ENCODE measurements at regions not wholly inside any gene's neighbourhood (a gene's known extent, or its start where the extent isn't known, plus 50 kb on each side); places are given as distances from the start of the nearest gene placed in this dataset.

DNA sequence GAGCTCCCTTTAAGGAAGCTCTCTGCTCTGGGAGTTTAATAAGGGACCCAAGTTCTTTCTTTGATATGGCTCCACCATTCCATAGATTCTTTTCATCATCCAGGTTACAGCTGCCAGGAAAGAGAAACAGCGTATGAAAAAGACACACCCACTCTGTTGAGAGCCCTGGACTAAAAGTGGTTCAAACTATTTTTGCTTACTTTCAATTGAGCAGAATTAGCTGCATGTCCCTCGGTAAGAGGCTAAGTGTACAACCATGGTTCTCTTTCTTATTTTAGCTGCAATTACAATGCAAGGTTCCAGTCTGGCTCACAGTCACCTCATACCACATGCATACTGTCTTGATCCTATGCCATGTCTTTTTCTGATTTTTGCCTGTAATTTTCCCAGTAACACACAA is 1288.3 kb downstream of the NSUN3 start:
- DNase-seq (ENCODE audit: low read depth) = no peak

DNA sequence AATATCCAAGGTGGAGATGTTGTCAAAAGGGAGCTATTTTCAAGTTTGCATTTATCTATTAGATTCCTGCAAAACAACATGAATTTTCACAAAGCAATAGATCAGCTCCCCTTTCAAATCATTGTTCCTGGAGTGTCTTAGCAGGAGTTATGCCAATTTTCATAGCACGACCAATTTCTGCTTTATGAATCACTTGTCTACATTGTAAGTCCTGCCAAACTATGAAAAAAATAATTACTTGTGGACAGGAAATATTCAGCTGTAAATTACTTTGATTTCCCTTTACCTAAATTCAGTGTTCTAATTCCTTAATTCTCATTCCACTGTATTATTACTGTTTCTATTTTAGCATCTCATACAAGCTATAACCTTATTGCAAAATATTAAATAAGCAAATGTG is 1289.6 kb downstream of the NSUN3 start:
- no peak for DNase-seq (ENCODE audit: low read depth)

DNA sequence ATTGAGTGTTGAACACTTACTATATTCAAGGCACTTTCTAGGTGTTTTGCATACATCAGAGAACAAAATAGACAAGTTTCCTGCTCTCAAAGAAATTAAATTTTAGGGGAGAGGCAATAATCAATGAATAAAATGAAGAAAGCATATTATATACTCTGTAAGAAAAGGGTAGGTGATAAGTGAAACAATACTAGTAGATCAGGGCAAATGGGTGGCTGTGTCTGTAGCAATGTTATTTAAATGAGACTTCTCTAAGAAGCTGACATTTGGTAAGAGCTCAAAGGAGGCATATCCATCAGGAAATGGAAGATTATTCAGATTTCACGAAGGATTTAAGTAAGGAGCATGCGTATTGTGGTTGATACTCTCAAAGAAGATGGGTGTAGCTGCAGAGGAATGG is 1291.6 kb downstream of the NSUN3 start:
- no peak for DNase-seq (ENCODE audit: low read depth)

DNA sequence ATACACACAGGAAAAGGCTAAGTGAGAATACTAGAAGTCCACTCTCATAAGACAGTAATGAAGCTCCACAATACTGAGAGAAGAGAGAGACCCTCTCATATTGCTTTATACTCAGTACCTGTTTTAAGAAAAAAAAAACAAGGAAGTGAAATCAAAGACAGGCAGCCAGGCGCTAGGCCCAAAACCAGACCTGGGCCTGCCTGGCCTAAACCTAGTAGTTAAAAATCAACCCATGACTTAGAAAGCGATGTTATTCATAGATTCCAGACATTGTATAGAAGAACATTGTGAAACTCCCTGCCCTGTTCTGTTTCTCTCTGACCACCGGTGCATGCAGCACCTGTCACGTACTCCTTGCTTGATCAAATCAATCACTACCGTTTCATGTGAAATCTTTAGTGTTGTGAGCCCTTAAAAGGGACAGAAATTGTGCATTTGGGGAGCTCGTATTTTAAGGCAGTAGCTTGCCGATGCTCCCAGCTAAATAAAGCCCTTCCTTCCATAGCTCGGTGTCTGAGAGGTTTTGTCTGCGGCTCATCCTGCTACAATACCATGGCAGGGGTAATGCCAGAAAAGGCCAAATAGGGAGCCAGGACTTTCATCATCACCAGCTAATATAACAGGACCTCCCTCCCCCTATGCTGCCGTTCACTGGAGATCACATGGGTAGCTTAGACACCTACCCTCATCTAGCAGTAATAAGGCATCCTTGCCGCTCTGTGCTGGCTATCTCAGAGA is 1294.1 kb downstream of the NSUN3 start:
- DNase-seq (ENCODE audit: low read depth) = no peak

DNA sequence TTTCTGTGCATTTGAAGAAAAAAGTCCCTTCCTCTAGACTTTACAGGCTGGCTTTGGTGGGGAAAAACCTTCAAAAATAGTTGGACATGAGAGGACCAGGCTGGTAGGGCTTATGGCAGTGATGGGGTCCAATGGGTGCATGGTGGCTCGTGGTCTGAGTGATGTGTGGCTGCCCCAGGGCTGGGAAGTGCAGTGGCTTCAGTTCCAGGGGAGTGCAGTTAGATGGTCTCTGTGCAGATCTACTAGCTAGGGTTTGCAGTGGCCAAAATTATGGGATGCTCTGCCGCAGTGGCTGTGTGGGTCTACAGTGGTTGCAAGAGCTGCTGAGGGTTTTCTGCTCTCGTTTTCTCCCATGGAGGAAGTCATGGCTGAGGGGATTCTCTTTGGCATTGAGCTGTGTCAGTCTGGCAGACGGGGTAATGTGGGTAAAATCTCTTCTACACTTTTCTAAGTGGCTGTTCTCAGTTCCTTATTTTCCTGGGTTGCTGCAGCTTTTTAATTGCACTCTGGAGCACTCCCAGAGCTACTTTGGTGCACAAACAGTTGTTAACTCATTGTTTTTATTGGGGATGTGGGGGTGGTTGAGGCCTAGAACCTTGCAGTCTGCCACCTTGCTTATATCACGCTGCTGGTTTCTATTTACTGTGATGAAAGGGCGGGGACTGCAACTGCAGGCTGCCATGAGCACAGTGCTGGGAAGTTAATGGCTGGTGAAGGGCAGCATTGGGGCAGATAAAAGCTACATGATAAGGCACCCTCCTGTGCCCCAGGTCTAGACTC is 1324.6 kb downstream of the NSUN3 start:
- DNase-seq (ENCODE audit: low read depth) = no peak

DNA sequence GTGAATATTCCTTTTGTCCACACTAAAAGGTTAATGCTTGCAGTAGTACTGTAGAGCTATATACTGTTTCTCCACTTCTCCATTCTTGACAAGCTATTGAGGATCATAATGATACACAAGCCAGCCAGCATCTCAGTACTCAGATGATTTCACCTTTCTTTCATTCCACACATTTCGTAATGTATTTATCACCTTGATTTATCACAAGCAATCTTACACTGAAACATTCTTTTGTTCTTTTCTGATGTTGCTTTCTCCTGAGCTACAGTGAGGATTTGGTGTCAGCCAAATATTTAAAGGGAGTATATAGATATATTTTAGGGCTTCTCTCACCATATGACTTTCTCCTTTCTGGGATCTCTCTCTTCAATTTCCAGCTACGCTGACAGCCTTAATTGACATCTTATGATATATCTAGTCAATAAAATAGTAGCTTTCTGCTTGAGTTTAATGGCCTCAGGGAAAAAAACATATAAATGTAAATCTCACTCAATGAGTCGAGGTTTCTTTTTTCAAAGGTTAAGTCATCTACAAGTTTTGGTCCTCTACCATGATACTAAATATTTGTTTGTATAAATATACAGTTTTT is 1327.0 kb downstream of the NSUN3 start:
- no peak for DNase-seq (ENCODE audit: low read depth)

DNA sequence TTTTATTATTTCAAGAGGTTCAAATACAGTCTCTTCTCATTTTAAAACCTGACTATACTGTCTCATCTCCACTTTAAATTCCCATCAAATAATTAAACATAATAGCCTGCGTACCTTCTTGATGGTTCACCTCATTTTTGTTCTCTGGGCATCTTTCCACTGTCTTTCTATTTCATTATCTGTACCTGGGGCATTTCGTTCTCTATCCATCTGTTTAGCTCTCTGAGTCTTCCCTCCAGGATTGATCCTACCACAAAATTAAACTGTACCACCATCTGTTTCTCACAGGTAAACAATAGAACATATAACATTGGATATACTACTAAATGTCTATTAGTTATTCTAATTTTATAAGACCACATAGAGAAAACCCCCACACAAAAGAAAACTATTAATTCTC is 1331.4 kb downstream of the NSUN3 start:
- no peak for DNase-seq (ENCODE audit: low read depth)

DNA sequence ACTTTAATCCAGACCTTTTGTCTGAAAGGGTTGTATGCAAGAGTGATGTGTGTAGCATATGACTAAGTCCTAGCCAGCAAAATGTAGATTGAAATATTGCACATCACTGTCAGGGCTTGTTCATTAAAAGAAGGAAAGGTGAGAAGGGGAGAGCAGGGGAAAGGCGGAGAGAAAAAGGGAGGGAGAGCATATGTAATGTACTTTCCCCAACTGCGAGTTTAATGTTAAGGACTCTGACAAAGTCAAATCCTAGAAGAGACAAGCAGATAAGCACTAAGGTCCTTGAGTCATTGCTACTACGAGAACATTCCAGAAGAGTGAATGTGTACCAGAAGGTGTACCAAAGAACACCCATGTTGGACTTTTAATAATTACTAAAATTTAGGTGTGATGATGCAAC is 1336.7 kb downstream of the NSUN3 start:
- no peak for DNase-seq (ENCODE audit: low read depth)

DNA sequence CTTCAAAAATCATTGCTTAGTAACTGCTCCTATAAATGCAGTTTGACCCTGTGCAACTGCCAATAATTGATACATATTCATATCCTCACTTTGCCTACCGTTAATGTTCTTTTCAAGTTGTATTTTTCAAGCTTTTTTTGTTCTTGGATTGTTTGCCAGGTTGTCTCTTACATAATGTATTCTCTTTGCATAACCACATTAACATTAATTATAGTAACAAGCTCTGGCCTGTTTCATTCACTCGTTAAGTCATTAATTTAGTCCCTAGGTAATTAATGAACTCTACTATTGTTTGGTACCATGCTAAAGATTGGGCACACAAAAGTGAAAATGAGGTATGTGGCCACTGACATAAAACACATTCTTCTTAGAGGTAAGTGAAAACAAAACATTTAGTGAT is 1338.8 kb downstream of the NSUN3 start:
- DNase-seq (ENCODE audit: low read depth) = no peak

DNA sequence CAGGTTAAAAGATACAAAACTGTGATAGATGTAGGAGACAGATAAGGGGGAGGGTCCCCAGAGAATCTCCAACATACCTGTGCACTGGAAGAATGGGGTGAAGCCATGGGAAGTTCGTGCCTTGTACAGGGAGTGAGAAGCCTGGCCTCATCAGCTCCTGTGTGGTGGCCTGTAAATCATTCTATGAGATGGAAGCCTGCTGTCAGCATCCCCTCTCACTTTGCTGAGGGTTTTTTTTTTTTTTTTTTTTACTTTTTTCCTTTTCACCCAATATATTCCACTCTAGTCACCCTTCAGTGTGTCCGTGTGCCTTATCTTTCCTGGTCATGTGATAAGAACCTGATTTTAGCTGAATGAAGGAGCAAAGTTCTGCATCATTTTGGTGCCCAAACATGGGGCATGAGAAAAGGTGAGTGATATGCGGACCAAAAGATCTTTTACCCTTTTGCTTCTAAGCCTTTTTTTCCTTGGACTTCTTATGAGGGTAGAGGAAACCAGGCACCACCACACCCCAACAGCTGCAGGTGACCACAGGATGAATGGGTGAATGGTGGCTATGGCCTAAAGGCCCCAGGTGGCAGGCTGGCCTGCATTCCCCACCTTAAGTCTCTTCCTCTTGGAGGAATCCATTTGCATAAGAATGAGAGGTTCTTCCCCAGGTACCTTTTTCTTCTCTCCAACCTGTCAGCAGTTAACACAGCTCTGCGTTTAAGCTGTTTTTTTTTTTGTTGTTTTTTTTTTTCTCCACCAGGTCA is 1345.0 kb downstream of the NSUN3 start:
- no peak for DNase-seq (ENCODE audit: low read depth)

DNA sequence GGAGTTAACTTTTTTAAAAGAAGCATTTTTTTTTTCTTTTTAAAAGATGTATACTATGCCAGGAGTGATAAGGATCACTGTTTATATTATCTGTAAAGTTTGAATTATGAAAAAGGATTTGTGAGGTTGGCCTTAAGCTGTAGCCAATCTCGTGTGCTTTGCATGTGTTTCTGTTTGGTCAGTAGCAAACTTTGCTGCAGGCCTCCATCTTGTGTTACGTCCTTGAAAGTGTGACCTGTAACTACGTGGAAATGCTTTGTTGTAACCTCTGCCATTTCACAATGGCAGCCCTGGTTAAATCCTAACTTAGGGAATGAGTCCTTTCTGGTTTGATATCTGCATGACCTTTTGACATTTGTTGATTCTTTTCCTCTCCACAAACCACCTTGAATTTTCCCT is 1345.6 kb downstream of the NSUN3 start:
- no peak for DNase-seq (ENCODE audit: low read depth)

DNA sequence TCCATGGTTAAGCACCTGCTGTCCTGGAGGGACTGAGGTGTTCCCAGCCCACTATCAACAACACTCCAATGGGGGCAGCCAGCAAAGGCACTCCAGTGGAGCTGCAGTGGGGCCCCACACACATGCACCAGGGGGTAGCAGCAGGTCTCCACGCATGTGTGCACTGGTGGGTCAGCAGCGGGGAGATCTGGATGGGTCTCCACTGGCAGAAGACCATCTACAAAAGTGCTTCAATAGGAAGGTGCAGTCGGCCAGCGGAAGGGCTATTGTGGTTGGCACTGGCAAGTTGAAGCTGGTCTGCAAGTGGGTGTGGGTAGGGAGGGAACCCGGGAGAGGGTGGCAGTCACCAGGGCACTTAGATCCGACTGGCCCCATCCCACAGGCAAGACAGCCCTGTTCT is 1355.4 kb downstream of the NSUN3 start:
- DNase-seq (ENCODE audit: low read depth) = no peak

DNA sequence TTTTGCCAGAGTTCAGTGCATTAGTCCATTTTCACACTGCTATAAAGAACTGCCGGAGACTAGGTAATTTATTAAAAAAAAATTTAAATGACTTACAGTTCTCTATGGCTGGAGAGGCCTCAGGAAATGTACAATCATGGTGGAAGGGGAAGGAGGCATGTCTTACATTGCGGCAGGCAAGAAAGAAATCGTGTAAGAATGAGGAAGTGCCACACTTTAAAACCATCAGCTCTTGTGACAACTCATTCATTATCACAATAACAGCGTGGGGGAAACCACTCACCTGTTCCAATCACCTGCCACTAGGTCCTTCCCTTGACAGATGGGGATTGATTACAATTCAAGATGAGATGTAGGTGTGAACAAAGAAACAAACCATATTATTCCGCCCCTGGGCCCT is 1361.4 kb downstream of the NSUN3 start:
- no peak for DNase-seq (ENCODE audit: low read depth)

DNA sequence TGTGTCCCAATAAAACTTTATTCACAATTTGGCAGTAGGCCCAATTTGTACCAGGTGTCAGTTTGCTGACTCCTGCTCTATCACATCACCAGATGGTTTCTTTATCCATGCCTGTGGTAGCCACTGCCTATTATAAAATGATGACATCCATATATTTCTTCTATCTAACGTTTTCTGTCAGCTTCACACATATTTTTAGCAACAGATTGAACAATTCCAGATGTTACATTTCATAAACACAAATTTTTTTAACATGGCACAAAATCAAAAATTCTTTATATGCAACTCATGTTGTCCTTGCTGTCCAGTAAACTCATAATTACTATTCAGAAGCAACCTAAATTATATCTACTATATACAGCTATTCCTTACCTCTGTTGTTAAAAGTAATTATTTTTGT is 1371.6 kb downstream of the NSUN3 start:
- no peak for DNase-seq (ENCODE audit: low read depth)

DNA sequence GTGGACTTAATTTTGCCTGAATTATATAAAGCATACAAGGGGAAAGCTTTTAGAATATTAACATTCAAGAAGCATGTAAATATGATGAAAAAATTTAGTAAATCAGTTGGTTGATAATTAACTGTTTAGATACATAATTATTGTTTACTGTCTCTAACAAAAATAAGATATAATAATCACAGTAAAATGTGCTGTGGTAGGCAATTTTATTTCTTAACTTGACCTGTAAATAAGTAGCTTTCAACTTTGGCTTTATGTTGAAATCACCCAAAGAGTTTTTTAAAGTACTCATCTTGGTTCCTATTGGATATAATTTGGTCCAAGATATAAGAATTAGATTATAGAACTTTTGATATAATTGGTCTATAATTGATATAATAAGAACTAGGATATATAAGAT is 1374.5 kb downstream of the NSUN3 start:
- DNase-seq (ENCODE audit: low read depth) = no peak

DNA sequence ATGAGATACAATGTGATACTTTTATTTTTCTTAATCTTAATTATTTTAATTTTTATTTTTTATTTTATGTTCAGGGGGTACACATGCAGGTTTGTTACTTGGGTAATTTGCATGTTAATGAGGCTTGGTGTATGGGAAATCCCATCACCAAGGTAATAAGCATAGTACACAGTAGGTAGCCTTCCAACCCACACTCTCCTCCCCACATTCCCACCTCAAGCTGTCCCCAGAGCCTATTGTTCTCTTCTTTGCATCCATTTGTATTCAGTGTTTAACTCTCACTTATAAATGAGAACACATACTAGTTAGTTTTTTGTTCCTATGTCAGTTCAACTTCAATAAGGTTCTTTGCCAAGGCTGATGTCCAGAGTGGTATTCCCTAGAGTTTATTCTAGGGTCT is 1375.4 kb downstream of the NSUN3 start:
- no peak for DNase-seq (ENCODE audit: low read depth)

DNA sequence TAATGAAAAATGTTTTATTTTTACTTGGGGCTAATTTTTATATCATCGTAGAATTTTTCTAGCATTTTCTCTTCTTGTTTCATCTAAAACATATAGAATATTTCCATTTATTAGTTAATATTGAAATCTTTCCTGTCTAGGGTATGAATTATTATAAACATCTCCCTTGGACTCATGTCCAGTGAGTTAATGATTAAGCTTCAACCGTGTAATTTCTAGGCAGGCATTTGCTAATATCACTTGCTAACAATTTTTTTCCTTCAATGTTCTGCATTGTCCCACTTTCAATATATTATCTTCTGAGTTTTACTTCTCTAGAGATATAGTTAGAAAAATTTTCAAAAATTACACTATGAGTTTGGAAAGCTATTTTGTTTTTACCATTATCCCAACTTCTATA is 1371.6 kb upstream of the EPHA6 start:
- DNase-seq (ENCODE audit: low read depth) = no peak

DNA sequence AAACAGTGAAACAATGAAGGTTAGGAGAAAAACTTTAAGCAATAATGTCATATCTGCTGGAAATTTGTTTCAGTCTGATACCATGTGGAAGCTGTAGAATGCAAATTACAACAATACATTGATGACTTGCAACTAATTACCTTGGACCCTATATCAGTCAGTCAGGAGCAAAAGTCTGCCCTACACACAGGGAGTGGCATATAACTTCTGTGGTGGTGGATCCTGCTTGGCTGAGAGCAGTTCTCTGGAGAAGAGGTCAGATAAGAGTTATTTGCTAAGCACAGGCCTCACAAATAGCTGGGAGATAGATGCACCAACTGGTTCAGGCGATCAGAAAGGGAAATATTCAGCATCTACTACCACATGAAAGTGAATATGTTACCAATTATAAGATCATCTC is 1364.6 kb upstream of the EPHA6 start:
- no peak for DNase-seq (ENCODE audit: low read depth)

DNA sequence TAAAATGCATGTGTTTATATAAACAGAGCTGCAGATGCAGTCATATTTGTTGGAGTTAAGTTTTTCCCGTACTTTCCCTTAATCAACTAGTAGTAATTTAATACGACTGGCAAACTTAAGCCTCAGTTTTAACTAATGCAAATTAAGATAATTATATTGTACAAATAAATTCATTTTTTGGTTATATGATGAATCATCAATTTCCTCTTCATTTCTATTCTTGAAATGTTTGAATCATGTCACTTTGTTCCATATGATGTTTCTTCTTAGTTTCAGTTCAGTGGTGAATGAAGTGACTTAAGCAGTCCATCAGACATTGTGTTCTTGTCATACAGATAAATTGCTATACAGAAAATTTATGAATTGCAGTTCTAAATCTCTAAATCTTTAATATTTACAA is 1361.2 kb upstream of the EPHA6 start:
- no peak for DNase-seq (ENCODE audit: low read depth)

DNA sequence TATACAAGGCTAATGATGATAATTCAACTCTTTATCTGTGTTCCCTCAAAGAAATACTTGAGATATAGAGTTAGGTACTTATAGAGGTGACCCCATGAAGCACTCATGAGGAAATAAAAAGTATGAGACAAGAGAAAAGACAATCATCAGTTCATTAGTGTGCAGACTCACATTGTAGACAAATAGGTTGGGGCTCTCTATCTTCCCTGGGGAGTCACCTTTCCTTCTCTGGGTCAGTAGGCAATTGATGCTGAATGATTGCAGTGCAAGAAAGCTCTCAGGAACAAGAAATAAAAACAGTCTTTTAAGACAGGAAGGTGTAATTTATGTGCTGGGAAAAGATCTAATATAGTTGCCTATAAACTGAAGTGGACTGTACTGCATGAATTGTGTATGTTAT is 1357.6 kb upstream of the EPHA6 start:
- no peak for DNase-seq (ENCODE audit: low read depth)

DNA sequence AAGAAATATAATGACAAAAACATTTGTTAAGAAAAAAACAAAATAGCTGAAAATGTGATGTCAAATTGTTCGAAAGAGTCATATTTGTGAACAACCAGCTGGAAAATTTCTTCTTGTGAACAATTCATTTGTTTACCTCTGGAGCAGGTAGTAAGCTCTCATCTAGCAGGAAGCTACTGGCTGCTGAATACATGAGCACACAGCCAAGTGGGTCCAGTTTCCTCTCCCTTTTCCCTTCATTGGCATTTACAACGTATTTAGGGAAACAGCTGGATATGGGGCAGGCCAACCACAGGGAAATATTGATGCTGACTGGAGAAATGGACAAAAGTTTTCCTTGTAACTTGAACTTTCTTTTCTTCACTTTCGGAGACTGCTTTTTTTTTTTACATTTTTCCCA is 1354.7 kb upstream of the EPHA6 start:
- DNase-seq (ENCODE audit: low read depth) = no peak

DNA sequence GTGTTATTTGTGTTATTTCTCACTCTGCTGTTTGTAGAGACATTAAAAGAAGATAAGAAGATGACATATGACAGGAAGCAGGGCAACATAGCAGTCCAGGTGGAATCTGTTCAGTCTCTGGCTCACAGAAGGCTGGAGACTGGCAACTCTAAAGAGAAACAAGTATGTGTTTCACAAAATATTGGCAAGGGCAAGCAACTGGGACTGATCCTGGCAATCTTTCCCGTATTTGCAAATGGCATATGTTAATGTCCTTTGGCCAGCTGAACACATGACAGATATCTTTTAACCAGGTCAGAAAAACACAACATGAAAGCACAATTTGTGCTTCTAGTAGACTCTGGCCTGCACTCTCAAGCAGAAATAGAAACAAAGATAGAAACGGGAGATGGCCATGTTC is 1354.1 kb upstream of the EPHA6 start:
- DNase-seq (ENCODE audit: low read depth) = no peak

DNA sequence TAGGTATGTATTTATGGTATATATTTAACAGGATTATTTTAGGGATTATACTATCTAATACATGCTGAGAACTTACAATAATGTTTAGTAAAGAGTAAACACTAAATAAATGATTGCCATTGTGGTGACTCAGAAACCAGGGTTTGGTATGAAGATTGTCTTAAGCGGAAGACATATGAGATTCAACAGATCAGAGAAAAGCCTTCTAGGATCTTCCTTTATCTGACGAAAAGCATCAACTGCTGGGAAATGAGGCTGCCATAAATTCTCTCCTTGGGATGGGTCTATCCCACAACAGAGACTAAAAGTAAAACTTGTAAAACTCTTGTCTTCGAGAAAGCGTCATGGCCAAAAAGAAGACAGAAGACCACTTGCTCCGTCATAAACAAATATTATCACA is 1352.2 kb upstream of the EPHA6 start:
- no peak for DNase-seq (ENCODE audit: low read depth)
